Right ventricle myocardium superior (tissue), 1 donor: ENCODE measurements at regions not wholly inside any gene's neighbourhood (a gene's known extent, or its start where the extent isn't known, plus 50 kb on each side); places are given as distances from the start of the nearest gene placed in this dataset.

Source experiments
- ATAC-seq: fragments of 200-7000 bp; cut with Tn5 transposase; one replicate; pipeline ENCODE4 v1.9.1; 2020; ENCODE audit warnings: mild to moderate bottlenecking; ENCODE audit not compliant: poor library complexity
- DNase-seq: peaks from one replicate; pipeline ENCODE4 v3.0.0-alpha.2; 2020
- intact Hi-C: fragments of 100-400 bp; cut with DNase I; formaldehyde crosslinking; loops from one replicate; pipeline ENCODE4 v1.11.2; 2022
- donor health status: DM: no; HTN: yes; CAD: no; lungs with severe emphysema.

GRCh38 chr2:16080516-16080915, 140.2 kb downstream of the MYCN start:
- no peak for DNase-seq
- intact Hi-C loops = no loop called here

GRCh38 chr2:16080071-16080470, 139.7 kb downstream of the MYCN start:
- intact Hi-C loops = no loop called here
- ATAC-seq (no peak), DNase-seq (no peak)

More at GRCh38 chr2:16080516-16080915, 140.2 kb downstream of the MYCN start:
- ATAC-seq = no peak

GRCh38 chr2:16079637-16080036, 139.3 kb downstream of the MYCN start:
- ATAC-seq (no peak), DNase-seq (no peak)
- intact Hi-C loops = no loop called here

GRCh38 chr2:16077601-16078000, 137.3 kb downstream of the MYCN start:
- intact Hi-C loops = no loop called here
- ATAC-seq (no peak), DNase-seq (no peak)

DNA sequence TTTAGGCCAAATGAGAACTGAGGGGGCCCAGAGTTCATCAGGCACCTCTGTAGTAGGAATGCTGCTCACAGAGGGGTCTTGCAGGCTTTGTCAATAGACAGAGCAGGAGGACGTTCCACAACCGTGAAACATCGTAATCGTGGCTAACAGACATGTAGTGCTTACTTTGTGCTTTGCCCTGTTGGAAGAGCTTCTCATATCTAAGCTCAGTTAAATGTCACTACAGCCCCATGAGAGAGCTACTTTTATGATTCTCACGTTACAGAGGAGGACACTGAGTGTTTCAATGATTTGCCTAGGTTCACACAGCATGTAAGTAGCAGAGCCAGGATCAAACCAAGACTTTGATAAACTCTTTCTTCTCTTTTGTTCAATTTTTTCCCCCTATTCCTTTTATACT, 136.6 kb downstream of the MYCN start:
- no peak for ATAC-seq
- intact Hi-C loops = no loop called here
- no peak for DNase-seq

DNA sequence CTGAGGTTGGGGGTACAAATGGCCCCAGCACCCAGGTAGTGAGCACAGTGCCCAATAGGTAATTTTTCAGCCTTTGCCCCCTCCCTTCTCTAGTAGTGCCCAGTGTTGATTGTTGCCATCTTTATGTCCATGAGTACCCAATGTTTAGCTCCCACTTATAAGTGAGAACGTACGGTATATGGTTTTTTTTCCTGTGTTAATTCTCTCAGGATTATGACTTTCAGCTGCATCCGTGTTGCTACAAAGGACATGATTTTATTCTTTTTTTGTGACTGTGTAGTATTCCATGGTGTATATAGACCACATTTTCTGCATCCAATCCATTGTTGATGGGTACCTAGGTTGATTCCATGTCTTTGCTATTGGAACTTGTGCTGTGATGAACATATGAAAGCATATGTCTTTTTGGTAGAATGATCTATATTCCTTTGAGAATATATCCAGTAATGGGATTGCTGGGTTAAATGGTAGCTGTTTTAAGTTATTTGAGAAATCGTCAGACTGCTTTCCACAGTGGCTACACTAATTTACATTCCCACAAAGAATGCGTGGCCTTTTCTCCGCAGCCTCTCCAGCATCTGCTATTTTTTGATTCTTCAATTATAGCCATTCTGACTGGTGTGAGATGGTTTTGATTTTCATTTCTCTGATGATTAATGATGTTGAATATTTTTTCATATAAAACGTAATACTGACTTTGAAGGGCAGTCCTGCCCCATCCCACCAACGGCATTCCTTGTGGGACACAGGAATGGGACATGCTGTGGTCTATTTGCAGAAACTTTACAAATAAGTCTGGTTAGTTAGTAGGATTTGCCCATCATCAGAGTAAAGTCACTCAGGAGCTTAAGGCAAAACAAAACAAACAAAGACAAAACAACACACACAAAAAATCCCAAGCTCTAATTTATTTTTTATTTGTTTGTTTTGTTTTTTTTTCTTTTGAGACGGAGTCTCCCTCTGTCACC, 135.0 kb downstream of the MYCN start:
- ATAC-seq (no peak), DNase-seq (no peak)
- intact Hi-C loops = no loop called here

DNA sequence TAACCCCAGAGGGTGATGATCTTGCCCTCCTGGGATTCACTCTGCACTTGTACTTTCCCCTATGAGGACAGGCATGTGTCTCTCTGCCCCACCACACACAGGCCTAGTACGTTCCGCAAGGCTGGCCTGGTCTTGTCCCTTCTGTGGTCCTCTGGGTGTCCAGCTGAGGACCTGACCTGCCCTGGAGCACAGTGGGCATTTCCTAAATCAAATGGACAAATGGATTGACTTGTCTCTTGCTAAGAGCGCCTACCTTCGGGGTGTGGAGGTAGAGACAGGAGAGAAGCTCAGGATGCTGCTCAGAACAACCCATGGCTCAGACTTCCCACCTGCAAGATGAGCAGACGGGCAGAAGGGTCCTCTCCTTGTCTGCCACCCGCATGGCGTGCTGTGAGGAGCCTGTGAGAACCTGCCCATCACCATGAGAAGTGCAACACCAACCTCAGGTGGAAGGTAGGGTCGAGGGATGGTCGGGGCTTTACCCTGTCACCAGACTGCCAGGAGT, 133.6 kb downstream of the MYCN start:
- DNase-seq (no peak), ATAC-seq (no peak)
- intact Hi-C loops = no loop called here

DNA sequence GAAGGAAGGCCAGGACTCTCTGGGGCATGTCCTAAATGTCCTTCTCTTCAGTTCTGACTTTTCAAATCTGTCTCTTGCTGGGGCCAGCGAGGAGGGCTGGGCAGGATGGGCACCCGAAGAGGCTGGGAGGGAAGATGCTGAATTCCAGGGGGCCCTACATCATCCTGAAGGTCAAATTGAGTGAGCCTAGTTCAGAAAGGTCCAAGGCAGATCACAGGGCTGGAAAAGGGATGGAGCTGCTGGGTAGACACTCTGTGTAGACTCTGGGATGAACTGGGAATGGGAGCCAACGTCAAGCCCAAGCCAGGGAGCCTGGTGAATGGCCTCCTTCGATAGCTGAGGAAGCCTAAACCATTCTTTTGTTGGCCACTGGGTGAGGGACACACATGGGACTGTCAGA, 133.1 kb downstream of the MYCN start:
- intact Hi-C loops = no loop called here
- DNase-seq (no peak), ATAC-seq (no peak)

- intact Hi-C loops = no loop called here
- ATAC-seq (no peak), DNase-seq (no peak)
Observed at GRCh38 chr2:16072638-16073290, 132.4 kb downstream of the MYCN start.

DNA sequence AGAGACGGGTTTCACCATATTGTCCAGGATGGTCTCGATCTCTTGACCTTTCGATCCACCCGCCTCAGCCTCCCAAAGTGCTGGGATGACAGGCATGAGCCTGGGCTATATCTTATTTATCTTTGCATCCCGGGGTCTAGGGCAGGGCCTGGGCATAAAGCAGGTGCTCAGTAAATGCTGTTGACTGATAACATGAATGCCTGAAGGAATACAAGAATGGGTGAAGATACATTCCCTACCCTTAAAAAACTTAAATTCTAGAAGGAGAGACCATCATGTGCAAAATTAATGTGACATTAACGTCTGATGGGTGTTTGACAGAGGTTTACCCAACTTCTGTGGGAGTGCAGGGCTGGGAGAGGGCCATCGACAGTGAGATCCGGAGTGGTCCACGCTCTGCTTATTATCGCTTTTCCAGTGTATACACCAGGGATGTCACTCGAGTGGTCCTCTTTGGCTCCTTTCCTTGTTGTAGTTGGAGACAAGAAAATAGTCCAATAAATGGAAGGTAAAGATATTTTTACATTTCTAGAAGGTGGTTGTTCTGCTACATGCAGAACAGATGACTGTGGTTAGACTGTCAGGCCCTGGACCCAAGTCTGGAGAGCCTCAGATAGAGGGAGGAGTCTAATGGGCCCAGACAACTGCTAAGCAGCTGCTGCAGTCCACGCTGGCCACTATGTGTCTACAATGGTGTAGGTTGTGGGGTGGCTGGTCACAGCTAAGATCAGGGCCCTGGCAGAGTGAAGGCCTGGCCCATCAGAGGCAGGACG, 131.7 kb downstream of the MYCN start:
- DNase-seq (no peak), ATAC-seq (no peak)
- intact Hi-C loops = no loop called here

DNA sequence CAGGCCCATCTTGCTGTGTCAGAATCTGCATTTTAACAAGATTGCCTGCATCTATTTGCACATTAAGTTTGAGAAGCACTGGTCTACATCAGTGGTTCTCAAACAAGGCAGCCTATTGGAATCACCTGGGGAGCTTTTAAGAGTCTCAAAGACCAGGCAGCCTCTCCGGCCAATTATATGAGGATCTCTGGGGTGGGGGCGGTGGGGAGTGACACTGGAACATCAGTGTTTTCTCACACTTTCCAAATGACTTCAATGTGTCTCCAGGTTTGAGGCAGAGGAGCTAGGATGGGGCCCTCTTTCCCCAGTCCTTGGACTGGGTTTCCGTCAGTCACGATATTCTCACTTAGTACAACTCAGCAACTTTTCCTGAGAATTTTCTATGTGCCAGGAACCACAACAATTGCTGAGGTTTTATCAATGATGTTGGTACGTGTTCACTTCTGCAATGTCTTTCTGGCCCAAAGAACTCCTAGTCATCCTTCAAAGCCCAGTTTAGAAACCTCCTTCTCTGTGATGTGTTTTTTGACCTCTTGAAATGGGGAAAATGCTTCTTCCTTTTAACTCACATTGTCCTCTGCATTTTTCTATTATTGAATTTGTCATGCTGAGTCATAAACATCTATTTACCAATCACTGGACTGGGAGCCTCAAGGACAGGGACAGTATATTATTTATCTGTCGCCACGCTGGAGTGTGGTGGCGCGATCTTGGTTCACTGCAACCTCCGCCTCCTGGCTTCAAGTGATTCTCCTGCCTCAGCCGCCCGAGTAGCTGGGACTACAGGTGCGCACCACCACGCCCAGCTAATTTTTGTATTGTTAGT, 130.9 kb downstream of the MYCN start:
- intact Hi-C loops = no loop called here
- DNase-seq (no peak), ATAC-seq (no peak)

DNA sequence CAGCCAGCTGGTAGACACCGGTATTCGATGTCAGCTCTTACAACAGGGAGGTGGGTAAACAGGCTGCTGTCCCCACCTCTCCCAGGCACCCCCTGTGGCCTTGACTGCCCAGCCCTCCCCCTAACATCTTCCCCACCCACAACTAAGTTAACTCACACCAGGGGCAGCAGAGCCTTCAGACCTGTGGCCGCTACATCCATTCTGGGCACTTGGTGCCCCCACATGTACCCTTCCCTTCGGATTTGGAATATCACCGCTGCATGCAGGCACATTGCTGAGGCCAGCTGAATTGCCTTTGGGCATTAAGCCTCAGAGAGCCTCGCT, 130.3 kb downstream of the MYCN start:
- intact Hi-C loops = no loop called here
- ATAC-seq (no peak), DNase-seq (no peak)

GRCh38 chr2:16069933-16070647, 129.7 kb downstream of the MYCN start:
- ATAC-seq (peak; percentile 31), DNase-seq (no peak)
- intact Hi-C loops = no loop called here

- intact Hi-C loops = no loop called here
- ATAC-seq (no peak), DNase-seq (no peak)
Observed at GRCh38 chr2:16069663-16069932, 129.2 kb downstream of the MYCN start.

DNA sequence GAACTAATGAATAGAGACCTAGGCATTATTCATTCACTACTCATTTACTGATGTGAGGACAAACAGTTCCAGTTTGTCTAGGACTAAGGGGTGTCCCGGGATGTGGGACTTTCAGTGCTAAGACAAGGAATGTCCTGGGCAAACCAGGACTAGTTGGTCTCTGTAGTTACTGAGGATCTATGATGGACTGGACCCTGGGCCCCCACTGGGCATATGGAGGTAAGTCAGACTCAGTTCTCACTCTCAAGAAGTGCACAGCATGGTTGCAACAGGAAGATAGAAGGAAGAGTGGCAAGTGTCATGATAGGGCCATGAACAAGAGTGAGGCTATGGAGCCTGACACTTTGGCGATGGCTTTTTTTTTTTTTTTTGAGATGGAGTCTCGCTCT, 128.2 kb downstream of the MYCN start:
- ATAC-seq (no peak), DNase-seq (no peak)
- intact Hi-C loops = no loop called here

DNA sequence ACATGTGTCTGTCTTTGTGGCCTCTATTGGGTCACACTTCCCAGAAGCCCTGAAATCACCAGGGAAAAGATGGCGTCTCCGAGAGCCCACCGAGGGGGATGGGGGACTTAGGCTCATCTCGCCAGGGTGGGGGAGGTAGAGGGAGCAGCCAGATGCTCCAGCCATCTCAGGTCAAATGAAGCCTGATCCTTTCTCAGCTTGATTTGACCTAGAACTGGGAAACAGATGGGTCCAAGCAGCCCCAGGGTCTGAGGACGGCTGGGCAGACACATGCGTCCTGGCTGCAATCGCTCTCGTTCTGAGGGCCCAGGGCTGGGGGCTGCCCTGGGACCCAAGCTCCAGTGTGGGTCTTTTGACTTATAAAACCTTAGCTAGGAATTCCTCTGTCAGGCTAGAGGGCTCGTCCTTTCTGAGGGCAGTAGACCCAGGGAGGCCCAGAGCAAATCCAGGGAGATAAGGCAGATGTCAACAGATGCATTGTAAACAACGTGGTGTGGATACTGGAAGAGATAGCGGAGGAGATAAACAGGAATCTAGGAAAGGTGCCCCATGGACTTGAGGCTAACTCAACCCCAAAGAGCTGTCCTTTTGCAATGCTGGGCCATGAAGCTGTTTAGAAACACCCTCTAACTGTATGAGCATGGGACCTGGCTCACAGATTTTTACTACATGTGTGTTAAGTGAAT, 127.7 kb downstream of the MYCN start:
- intact Hi-C loops = no loop called here
- no peak for DNase-seq
- no peak for ATAC-seq

DNA sequence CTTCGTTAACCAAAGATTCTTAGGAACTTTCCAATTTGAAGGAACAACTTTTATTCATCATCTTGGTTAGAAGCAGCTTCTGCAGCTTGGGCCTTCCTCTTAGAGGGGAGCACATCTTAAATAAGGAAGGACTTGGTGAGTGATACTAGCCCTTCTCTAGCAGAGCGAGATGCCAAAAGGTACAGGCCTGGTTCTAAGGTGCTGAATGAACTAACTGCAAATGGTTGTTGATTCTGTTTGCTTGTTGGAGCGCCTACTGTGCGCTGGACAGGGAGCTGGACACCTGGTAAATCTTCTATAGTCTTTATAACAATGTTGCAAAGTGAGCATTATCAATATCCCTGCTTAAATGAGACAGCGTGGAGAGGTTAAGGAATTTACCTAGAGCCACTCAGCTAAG, 127.1 kb downstream of the MYCN start:
- ATAC-seq (no peak), DNase-seq (no peak)
- intact Hi-C loops = no loop called here

- DNase-seq = no peak
- ATAC-seq = no peak
- intact Hi-C loops = no loop called here
Observed at GRCh38 chr2:16067037-16067406, 126.7 kb downstream of the MYCN start.
